ENCODE measurements at regions not wholly inside any gene's neighbourhood (a gene's known extent, or its start where the extent isn't known, plus 50 kb on each side); places are given as distances from the start of the nearest gene placed in this dataset.

DNA sequence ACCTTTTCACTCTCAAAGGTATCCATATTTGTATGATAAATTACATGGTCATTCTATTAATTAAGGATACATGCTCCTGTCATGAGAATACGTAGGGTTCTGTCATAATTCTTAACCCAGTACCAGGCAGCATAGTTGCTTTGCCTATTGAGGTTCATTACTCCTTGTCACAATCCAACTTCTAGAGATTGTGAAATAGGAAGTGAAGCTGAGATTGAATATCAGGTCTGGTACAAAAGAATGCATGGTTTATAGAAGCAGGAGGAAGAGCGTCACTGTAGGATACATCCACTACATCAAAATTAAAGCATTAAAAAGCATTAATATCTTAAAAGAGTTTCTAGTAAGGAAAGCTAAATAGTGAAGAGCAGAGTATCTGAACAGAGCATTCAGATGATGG lies 647.0 kb downstream of the IQCM start:
- Histone ChIP-seq H3K23ac (ENCODE audit: insufficient read length) (no peak overlapping the region), H4K5ac (ENCODE audit: insufficient read length, low read depth, low read length) (no peak overlapping the region), H3K4me3 (ENCODE audit: extremely low read depth in 1 of 4, insufficient read depth in 2 of 4, low read depth in 3 of 4, low read length in 4 of 4) (no peak overlapping the region), H3K23me2 (ENCODE audit: low read depth, low read length) (no peaks in the 10 kb centered on the region), H2AFZ (ENCODE audit: low read length) (no peak overlapping the region), H3K36me3 (ENCODE audit: control insufficient read depth in 2 of 4, insufficient read depth in 4 of 4, low read length in 3 of 4) (no peaks in the 10 kb centered on the region), H4K8ac (ENCODE audit: extremely low read depth, insufficient read depth, low read length) (no peak overlapping the region), H4K20me1 (replicated peaks in 1 of 2; ENCODE audit: control insufficient read depth in 1 of 2, insufficient read depth in 2 of 2, low read length in 2 of 2) (no peaks in the 10 kb centered on the region), H2BK15ac (ENCODE audit: low read length) (no peak overlapping the region), H2BK120ac (replicated peaks; ENCODE audit: low read depth, low read length) (no peak overlapping the region), H3K18ac (ENCODE audit: extremely low read depth, low read length) (no peak overlapping the region), H3K27me3 (replicated peaks in 1 of 4; ENCODE audit: control insufficient read depth in 3 of 4, extremely low read depth in 1 of 4, insufficient read depth in 3 of 4, low read length in 3 of 4) (no peaks in the 10 kb centered on the region), H2BK12ac (ENCODE audit: low read depth, low read length) (no peak overlapping the region), H3K9ac (replicated peaks in 1 of 4; ENCODE audit: extremely low read depth in 1 of 4, low read depth in 3 of 4, low read length in 3 of 4) (no peak overlapping the region), H3K14ac (ENCODE audit: insufficient read length) (no peak overlapping the region), H2BK5ac (ENCODE audit: low read depth, low read length) (no peak overlapping the region), H3K79me2 (ENCODE audit: control insufficient read depth in 1 of 2, insufficient read depth in 2 of 2, low read length in 2 of 2) (no peaks in the 10 kb centered on the region), H2BK20ac (ENCODE audit: low read length) (no peak overlapping the region), H3K56ac (replicated peaks; ENCODE audit: insufficient read length, low read depth, low read length) (no peak overlapping the region), H3K27ac (ENCODE audit: low read depth, low read length) (no peak overlapping the region), H3K4me2 (ENCODE audit: insufficient read depth in 1 of 2, low read depth in 2 of 2, low read length in 2 of 2) (no peak overlapping the region), H3K79me1 (ENCODE audit: low read depth, low read length) (no peaks in the 10 kb centered on the region), H4K91ac (replicated peaks; ENCODE audit: insufficient read length, low read length) (no peak overlapping the region), H3K4me1 (replicated peaks in 1 of 4; ENCODE audit: control insufficient read depth in 3 of 4, insufficient read depth in 4 of 4, low read length in 3 of 4) (peaks cover 0 to 6% (median 5%) of the 10 kb centered on the region in 4 experiments; a peak in 4 of 7 replicates), H3K4ac (replicated peaks; ENCODE audit: insufficient read length, low read depth, low read length) (no peak overlapping the region), H2AK5ac (ENCODE audit: low read depth, low read length) (no peak overlapping the region), H3K9me3 (ENCODE audit: insufficient read depth in 2 of 2, low read depth in 1 of 2, low read length in 1 of 2) (no peaks in the 10 kb centered on the region)
- DNase-seq (ENCODE audit: low read depth in 1 of 2, low spot score in 2 of 2) (no peak), FAIRE-seq (no peak)
- ChIA-PET POLR2A (ENCODE audit: partially characterized antibody) (no interaction called here), CTCF (ENCODE audit: partially characterized antibody) (no interaction called here)
- 93% methylated on average over 2 of the region's 2 CpGs; no CpG with 5 or more reads in 1 of the 2 experiments for WGBS, 2 experiments (ENCODE audit: extremely low coverage in 1 of 2, insufficient coverage in 1 of 2, insufficient read length in 1 of 2, insufficient replicate concordance in 2 of 2, low coverage in 1 of 2, low lambda C conversion rate in 2 of 2, missing lambda C conversion rate in 1 of 2)
- TF ChIP-seq GABPA (IDR thresholded peaks at IDR 0.05; ENCODE audit: borderline replicate concordance, insufficient read depth, low read length), result no peak
- no peak for TF ChIP-seq JUND (IDR thresholded peaks at IDR 0.05; ENCODE audit: low read length)
- TF ChIP-seq, protein P1, sequence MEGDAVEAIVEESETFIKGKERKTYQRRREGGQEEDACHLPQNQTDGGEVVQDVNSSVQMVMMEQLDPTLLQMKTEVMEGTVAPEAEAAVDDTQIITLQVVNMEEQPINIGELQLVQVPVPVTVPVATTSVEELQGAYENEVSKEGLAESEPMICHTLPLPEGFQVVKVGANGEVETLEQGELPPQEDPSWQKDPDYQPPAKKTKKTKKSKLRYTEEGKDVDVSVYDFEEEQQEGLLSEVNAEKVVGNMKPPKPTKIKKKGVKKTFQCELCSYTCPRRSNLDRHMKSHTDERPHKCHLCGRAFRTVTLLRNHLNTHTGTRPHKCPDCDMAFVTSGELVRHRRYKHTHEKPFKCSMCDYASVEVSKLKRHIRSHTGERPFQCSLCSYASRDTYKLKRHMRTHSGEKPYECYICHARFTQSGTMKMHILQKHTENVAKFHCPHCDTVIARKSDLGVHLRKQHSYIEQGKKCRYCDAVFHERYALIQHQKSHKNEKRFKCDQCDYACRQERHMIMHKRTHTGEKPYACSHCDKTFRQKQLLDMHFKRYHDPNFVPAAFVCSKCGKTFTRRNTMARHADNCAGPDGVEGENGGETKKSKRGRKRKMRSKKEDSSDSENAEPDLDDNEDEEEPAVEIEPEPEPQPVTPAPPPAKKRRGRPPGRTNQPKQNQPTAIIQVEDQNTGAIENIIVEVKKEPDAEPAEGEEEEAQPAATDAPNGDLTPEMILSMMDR (IDR thresholded peaks at IDR 0.05; ENCODE audit: control extremely low read depth in 1 of 3, insufficient read depth in 1 of 3, low read depth in 1 of 3, low read length in 3 of 3), result no peak
- no peak for TF ChIP-seq TBP (IDR thresholded peaks at IDR 0.05; ENCODE audit: low read depth, low read length)
- no peak for TF ChIP-seq POU5F1 (IDR thresholded peaks at IDR 0.05; ENCODE audit: low read depth, low read length)
- no peak for TF ChIP-seq ASH2L (IDR thresholded peaks at IDR 0.05; ENCODE audit: low read length)
- no peak for TF ChIP-seq RXRA (IDR thresholded peaks at IDR 0.05; ENCODE audit: insufficient read depth, low read depth, low read length)
- no peak for TF ChIP-seq CHD2 (IDR thresholded peaks at IDR 0.05; ENCODE audit: low read length)
- no peak for TF ChIP-seq RAD21 (IDR thresholded peaks at IDR 0.05 in 1 of 2, conservative IDR thresholded peaks at IDR 0.05 in 1 of 2; ENCODE audit: low read depth in 2 of 2, low read length in 2 of 2)
- TF ChIP-seq POLR2AphosphoS5 (IDR thresholded peaks at IDR 0.05; ENCODE audit: low read depth, low read length), result no peak
- TF ChIP-seq SRF (IDR thresholded peaks at IDR 0.05; ENCODE audit: low read depth, low read length), result no peak

Data from H1 (cell line).